H1 (cell line): ENCODE measurements at regions not wholly inside any gene's neighbourhood (a gene's known extent, or its start where the extent isn't known, plus 50 kb on each side); places are given as distances from the start of the nearest gene placed in this dataset.
"Not testable (repeated sequence)": the region's sequence is repeated elsewhere in the genome, so short reads cannot be mapped to it uniquely, and the experiment has no call there.

Experiments
- CTCF ChIA-PET: fragments of 300-600 bp; sonication (Branson Sonifier 250); formaldehyde crosslinking; loops from one replicate; lab custom pipeline; 2021; ENCODE audit not compliant: partially characterized antibody; lab: Charles Lee
- POLR2A ChIA-PET: fragments of 300-600 bp; sonication (Branson Sonifier 250); formaldehyde crosslinking; loops from one replicate; lab custom pipeline; 2021; ENCODE audit warnings: inconsistent platforms; ENCODE audit not compliant: partially characterized antibody; lab: Charles Lee
- DNase-seq, 2 experiments: peaks; one replicate each; pipeline versions ENCODE4 v3.0.0 to v3.0.0-alpha.2; 2010 to 2022; ENCODE audit warnings: low spot score in 2 of 2, low read depth in 1 of 2, mixed read lengths in 1 of 2
- FAIRE-seq: peaks from 2 replicates; lab custom pipeline; 2011; peaks lifted over from hg19 to GRCh38; lab: Jason Lieb, UNC
- H2AFZ ChIP-seq: 2 replicates; pipeline ENCODE4 v1.8.1; 2012; ENCODE audit warnings: low read length, inconsistent platforms
- H2AK5ac ChIP-seq: 2 replicates; pipeline ENCODE4 v1.6.1; 2013; ENCODE audit warnings: low read depth, low read length
- H2BK120ac ChIP-seq: replicated peaks from 2 replicates; pipeline ENCODE3; 2013; ENCODE audit warnings: low read depth, low read length, inconsistent platforms
- H2BK12ac ChIP-seq: 2 replicates; pipeline ENCODE4 v1.6.1; 2013; ENCODE audit warnings: low read depth, low read length
- H2BK15ac ChIP-seq: 2 replicates; pipeline ENCODE4 v1.6.1; 2013; ENCODE audit warnings: low read length
- H2BK20ac ChIP-seq: 2 replicates; pipeline ENCODE4 v1.6.1; 2013; ENCODE audit warnings: low read length
- H2BK5ac ChIP-seq: 2 replicates; pipeline ENCODE4 v1.6.1; 2013; ENCODE audit warnings: low read depth, low read length
- H3K14ac ChIP-seq: 2 replicates; pipeline ENCODE4 v1.6.1; 2013; ENCODE audit warnings: inconsistent platforms; ENCODE audit not compliant: insufficient read length
- H3K18ac ChIP-seq: 2 replicates; pipeline ENCODE4 v1.6.1; 2013; ENCODE audit warnings: low read length; ENCODE audit errors: extremely low read depth
- H3K23ac ChIP-seq: 2 replicates; pipeline ENCODE4 v1.6.1; 2013; ENCODE audit warnings: inconsistent platforms; ENCODE audit not compliant: insufficient read length
- H3K23me2 ChIP-seq: 2 replicates; pipeline ENCODE4 v1.6.1; 2013; ENCODE audit warnings: low read depth, low read length
- H3K27ac ChIP-seq: 2 replicates; pipeline ENCODE4 v1.6.1; 2011; ENCODE audit warnings: low read depth, low read length, inconsistent platforms
- H3K27me3 ChIP-seq, 4 experiments: replicated peaks in 1 of 4; 1 replicate in 1 of 4; 2 replicates in 3 of 4; pipeline versions ENCODE4 v1.6.1 to v1.8.1; 2011 to 2013; ENCODE audit warnings: low read length in 3 of 4, mild to moderate bottlenecking in 3 of 4, inconsistent platforms in 2 of 4, mixed read lengths in 2 of 4, moderate library complexity in 1 of 4; ENCODE audit not compliant: control insufficient read depth in 3 of 4, insufficient read depth in 3 of 4; ENCODE audit errors: extremely low read depth in 1 of 4
- H3K36me3 ChIP-seq, 4 experiments: 2 replicates each; pipeline versions ENCODE4 v1.6.1 to v1.8.1; 2011 to 2013; ENCODE audit warnings: mild to moderate bottlenecking in 4 of 4, low read length in 3 of 4, moderate library complexity in 2 of 4, control low read depth in 1 of 4, inconsistent platforms in 1 of 4; ENCODE audit not compliant: insufficient read depth in 4 of 4, control insufficient read depth in 2 of 4
- H3K4ac ChIP-seq: replicated peaks from 2 replicates; pipeline ENCODE3; 2013; ENCODE audit warnings: low read length, low read depth, mixed read lengths, inconsistent platforms; ENCODE audit not compliant: insufficient read length
- H3K4me1 ChIP-seq, 4 experiments: replicated peaks in 1 of 4; 1 replicate in 1 of 4; 2 replicates in 3 of 4; pipeline versions ENCODE4 v1.6.1 to v1.8.1; 2011 to 2013; ENCODE audit warnings: low read length in 3 of 4, inconsistent platforms in 2 of 4, mixed read lengths in 1 of 4; ENCODE audit not compliant: insufficient read depth in 4 of 4, control insufficient read depth in 3 of 4
- H3K4me2 ChIP-seq, 2 experiments: 2 replicates each; pipeline versions ENCODE4 v1.6.1 to v1.8.1; 2011 to 2013; ENCODE audit warnings: low read depth in 2 of 2, low read length in 2 of 2, control low read depth in 1 of 2, inconsistent platforms in 1 of 2, mild to moderate bottlenecking in 1 of 2; ENCODE audit not compliant: insufficient read depth in 1 of 2
- H3K4me3 ChIP-seq, 4 experiments: fragments of 200-600, 300-600 bp in 1 of 4; sonication (generic), shearing (Covaris generic), sonication (Bioruptor Twin) in 1 of 4; 2 replicates each; pipeline versions ENCODE4 v1.5.1 to v1.8.1; 2011 to 2016; ENCODE audit warnings: low read length in 4 of 4, low read depth in 3 of 4, control low read depth in 2 of 4, inconsistent platforms in 2 of 4, mild to moderate bottlenecking in 2 of 4, mixed read lengths in 1 of 4, moderate library complexity in 1 of 4; ENCODE audit not compliant: insufficient read depth in 2 of 4; ENCODE audit errors: extremely low read depth in 1 of 4
- H3K56ac ChIP-seq: replicated peaks from 2 replicates; pipeline ENCODE3; 2013; ENCODE audit warnings: low read depth, mild to moderate bottlenecking, mixed read lengths, low read length, inconsistent platforms; ENCODE audit not compliant: insufficient read length
- H3K79me1 ChIP-seq: 2 replicates; pipeline ENCODE4 v1.6.1; 2013; ENCODE audit warnings: low read depth, low read length, control low read depth
- H3K79me2 ChIP-seq, 2 experiments: 2 replicates each; pipeline versions ENCODE4 v1.6.1 to v1.8.1; 2012 to 2013; ENCODE audit warnings: low read length in 2 of 2, mild to moderate bottlenecking in 2 of 2, inconsistent platforms in 1 of 2; ENCODE audit not compliant: insufficient read depth in 2 of 2, control insufficient read depth in 1 of 2
- H3K9ac ChIP-seq, 4 experiments: replicated peaks in 1 of 4; 1 replicate in 1 of 4; 2 replicates in 3 of 4; pipeline versions ENCODE4 v1.6.1 to v1.8.1; 2011 to 2013; ENCODE audit warnings: low read depth in 3 of 4, low read length in 3 of 4, control low read depth in 2 of 4, mild to moderate bottlenecking in 2 of 4, moderate library complexity in 2 of 4, inconsistent platforms in 1 of 4; ENCODE audit errors: extremely low read depth in 1 of 4
- H3K9me3 ChIP-seq, 2 experiments: 2 replicates each; pipeline versions ENCODE4 v1.6.1 to v1.8.1; 2012 to 2013; ENCODE audit warnings: mild to moderate bottlenecking in 2 of 2, moderate library complexity in 2 of 2, control low read depth in 1 of 2, inconsistent platforms in 1 of 2, low read depth in 1 of 2, low read length in 1 of 2, mixed read lengths in 1 of 2; ENCODE audit not compliant: insufficient read depth in 2 of 2
- H4K20me1 ChIP-seq, 2 experiments: replicated peaks in 1 of 2; 2 replicates each; pipeline versions ENCODE3 to v1.8.1; 2011 to 2013; ENCODE audit warnings: inconsistent platforms in 2 of 2, low read length in 2 of 2, mild to moderate bottlenecking in 1 of 2; ENCODE audit not compliant: insufficient read depth in 2 of 2, control insufficient read depth in 1 of 2
- H4K5ac ChIP-seq: 2 replicates; pipeline ENCODE4 v1.6.1; 2013; ENCODE audit warnings: low read length, low read depth, mixed read lengths, inconsistent platforms; ENCODE audit not compliant: insufficient read length
- H4K8ac ChIP-seq: 2 replicates; pipeline ENCODE4 v1.8.0; 2013; ENCODE audit warnings: mild to moderate bottlenecking, moderate library complexity, low read length, inconsistent platforms; ENCODE audit not compliant: insufficient read depth; ENCODE audit errors: extremely low read depth
- H4K91ac ChIP-seq: replicated peaks from 2 replicates; pipeline ENCODE3; 2013; ENCODE audit warnings: low read length, mixed read lengths, inconsistent platforms; ENCODE audit not compliant: insufficient read length
- POLR2A ChIP-seq, 2 experiments: IDR thresholded peaks; 1 replicate in 1 of 2; 2 replicates in 1 of 2; pipeline ENCODE4 v1.6.1; 2011; ENCODE audit warnings: low read depth in 2 of 2, low read length in 2 of 2, mild to moderate bottlenecking in 2 of 2; ENCODE audit errors: control extremely low read depth in 1 of 2
- SP4 ChIP-seq: IDR thresholded peaks from 2 replicates; pipeline ENCODE4 v1.6.1; 2012; ENCODE audit warnings: low read length, inconsistent platforms
- WGBS, 2 experiments: shearing (Covaris generic) in 1 of 2; methylation state at CpG; one replicate each; pipeline versions ENCODE4 v1.1.6 to v1.1.7; 2013 to 2015; ENCODE audit warnings: low lambda C conversion rate in 2 of 2, mixed read lengths in 2 of 2, inconsistent platforms in 1 of 2, low coverage in 1 of 2, missing lambda C conversion rate in 1 of 2; ENCODE audit not compliant: insufficient replicate concordance in 2 of 2, insufficient coverage in 1 of 2, insufficient read length in 1 of 2; ENCODE audit errors: extremely low coverage in 1 of 2, missing lambda C conversion rate in 1 of 2; 5-methylcytosine and 5-hydroxymethylcytosine counted together

DNA sequence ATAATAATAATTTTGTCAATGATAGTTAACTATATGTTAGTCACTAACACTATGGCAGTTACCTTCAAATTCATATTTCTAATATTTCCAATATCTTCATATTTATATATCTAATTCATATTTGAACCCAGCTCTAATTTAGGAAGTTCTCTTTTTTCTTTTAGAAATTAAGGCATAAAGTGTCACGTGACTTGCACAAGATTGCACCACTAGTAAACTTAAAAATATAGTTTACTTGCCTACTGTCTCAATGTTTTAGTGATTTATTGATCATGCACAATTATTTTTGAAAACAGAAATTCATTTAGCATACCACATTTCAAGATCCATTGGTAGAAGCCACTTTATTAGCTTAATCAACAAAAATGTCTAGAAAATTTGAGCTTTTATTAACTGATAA lies 508.7 kb upstream of the ZNF337 start:
- Histone ChIP-seq H4K8ac (no peak overlapping the region), H2BK120ac (no peak overlapping the region), H4K20me1 (peaks cover 0 to 2% of the 10 kb centered on the region in 2 experiments), H3K23ac (no peak overlapping the region), H3K4me1 (peaks cover 0 to 3% (median 0%) of the 10 kb centered on the region in 4 experiments; a peak in 1 of 7 replicates), H2BK15ac (no peak overlapping the region), H3K79me2 (no peaks in the 10 kb centered on the region), H3K23me2 (peaks cover 12% of the 10 kb centered on the region; the same call in 1 of the 2 replicates), H3K4me2 (no peak overlapping the region), H3K79me1 (no peaks in the 10 kb centered on the region), H2BK12ac (no peak overlapping the region), H4K91ac (no peak overlapping the region), H2BK20ac (no peak overlapping the region), H3K27ac (no peak overlapping the region), H3K27me3 (peaks cover 11 to 33% (median 23%) of the 10 kb centered on the region in 4 experiments), H4K5ac (no peak overlapping the region), H2AK5ac (no peak overlapping the region), H3K18ac (no peak overlapping the region), H3K14ac (no peak overlapping the region), H3K36me3 (no peaks in the 10 kb centered on the region; a peak in 1 of 8 replicates), H3K9me3 (no peaks in the 10 kb centered on the region; a peak in 1 of 4 replicates), H3K9ac (no peak overlapping the region), H3K4me3 (no peak overlapping the region), H2BK5ac (no peak overlapping the region), H2AFZ (no peak overlapping the region), H3K56ac (no peak overlapping the region), H3K4ac (no peak overlapping the region)
- no peak for TF ChIP-seq SP4
- no peak for TF ChIP-seq POLR2A (IDR thresholded peaks at IDR 0.05; ENCODE audit: control extremely low read depth in 1 of 2, low read depth in 2 of 2, low read length in 2 of 2)
- POLR2A ChIA-PET, result no interaction called here
- WGBS, 2 experiments, result 33% methylated on average over 1 of the region's 1 CpG; no CpG with 5 or more reads in 1 of the 2 experiments
- DNase-seq (no peak), FAIRE-seq (no peak)
- CTCF ChIA-PET, result no interaction called here

DNA sequence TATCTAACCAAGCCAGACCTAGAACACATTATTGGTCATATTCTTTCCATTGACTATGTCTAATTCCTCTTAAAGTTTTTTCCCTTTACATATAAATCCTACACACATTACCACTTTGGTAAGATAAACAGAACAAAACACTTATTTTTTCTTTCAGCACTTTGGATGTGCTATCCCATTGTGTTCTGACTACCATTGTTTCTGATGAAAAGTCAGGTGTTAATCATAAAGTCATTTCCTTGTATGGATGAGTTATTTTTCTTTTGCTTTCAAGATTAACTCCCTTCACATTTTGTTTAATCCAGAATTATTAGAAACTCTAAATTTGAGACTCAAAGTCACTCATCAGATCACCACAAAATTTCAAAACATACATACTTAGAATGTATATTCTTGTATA lies 504.4 kb upstream of the ZNF337 start:
- H3K4me3 ChIP-seq, H2BK12ac ChIP-seq, H2BK5ac ChIP-seq, H4K91ac ChIP-seq, H2AK5ac ChIP-seq, H3K4ac ChIP-seq, H3K9me3 ChIP-seq, H2BK120ac ChIP-seq, H3K18ac ChIP-seq, H4K20me1 ChIP-seq, H2BK15ac ChIP-seq, H3K9ac ChIP-seq, H3K79me2 ChIP-seq, H3K79me1 ChIP-seq, H3K27me3 ChIP-seq, FAIRE-seq, H3K4me2 ChIP-seq, H4K8ac ChIP-seq, POLR2A ChIA-PET, H3K56ac ChIP-seq, H3K14ac ChIP-seq, H3K23me2 ChIP-seq, H4K5ac ChIP-seq, H3K27ac ChIP-seq, H3K23ac ChIP-seq, CTCF ChIA-PET, H2AFZ ChIP-seq, H2BK20ac ChIP-seq, H3K36me3 ChIP-seq, H3K4me1 ChIP-seq, DNase-seq: not testable (repeated sequence)
